ENCODE measurements at regions not wholly inside any gene's neighbourhood (a gene's known extent, or its start where the extent isn't known, plus 50 kb on each side); places are given as distances from the start of the nearest gene placed in this dataset.
"Not testable (repeated sequence)": the region's sequence is repeated elsewhere in the genome, so short reads cannot be mapped to it uniquely, and the experiment has no call there.

- no peak for TF ChIP-seq POLR2AphosphoS5 (IDR thresholded peaks at IDR 0.05)
- TF ChIP-seq POLR2A (IDR thresholded peaks at IDR 0.05): no peak
- no peak for TF ChIP-seq CTCF (IDR thresholded peaks at IDR 0.05)
- no peaks in the 10 kb centered on the region for H3K4me1 ChIP-seq
- intact Hi-C loops (cut with DNase I; ENCODE audit: low total_unique reads): no loop called here
- no peaks in the 10 kb centered on the region for H3K36me3 ChIP-seq
- H3K9me3 ChIP-seq: no peaks in the 10 kb centered on the region
- H3K4me3 ChIP-seq: no peak overlapping the region
- no peak for DNase-seq (ENCODE audit: low spot score in 2 of 2)
- no peaks in the 10 kb centered on the region for H3K27me3 ChIP-seq
- no peak overlapping the region for H3K27ac ChIP-seq
These were observed 96.0 kb upstream of the VGLL4 start for GRCh38 chr3:11739706-11740105.

- intact Hi-C loops (cut with DNase I; ENCODE audit: low total_unique reads): no loop called here
- Histone ChIP-seq H3K4me1 (no peaks in the 10 kb centered on the region), H3K4me3 (no peak overlapping the region), H3K36me3 (no peaks in the 10 kb centered on the region), H3K27ac (no peak overlapping the region), H3K27me3 (no peaks in the 10 kb centered on the region), H3K9me3 (no peaks in the 10 kb centered on the region)
- no peak for DNase-seq (ENCODE audit: low spot score in 2 of 2)
- no peak for TF ChIP-seq POLR2AphosphoS5 (IDR thresholded peaks at IDR 0.05)
- no peak for TF ChIP-seq POLR2A (IDR thresholded peaks at IDR 0.05)
- TF ChIP-seq CTCF (IDR thresholded peaks at IDR 0.05): no peak
These were observed 95.4 kb upstream of the VGLL4 start for GRCh38 chr3:11739123-11739522.

- TF ChIP-seq CTCF (IDR thresholded peaks at IDR 0.05): no peak
- no peak for TF ChIP-seq POLR2A (IDR thresholded peaks at IDR 0.05)
- TF ChIP-seq POLR2AphosphoS5 (IDR thresholded peaks at IDR 0.05): no peak
- H3K4me1 ChIP-seq: no peaks in the 10 kb centered on the region
- no peak overlapping the region for H3K27ac ChIP-seq
- no peaks in the 10 kb centered on the region for H3K27me3 ChIP-seq
- no peak for DNase-seq (ENCODE audit: low spot score in 2 of 2)
- no peaks in the 10 kb centered on the region for H3K9me3 ChIP-seq
- H3K4me3 ChIP-seq: no peak overlapping the region
- intact Hi-C loops (cut with DNase I; ENCODE audit: low total_unique reads): no loop called here
- no peaks in the 10 kb centered on the region for H3K36me3 ChIP-seq
These were observed 94.0 kb upstream of the VGLL4 start for GRCh38 chr3:11737742-11738141.

- TF ChIP-seq POLR2A (IDR thresholded peaks at IDR 0.05): no peak
- no peak for TF ChIP-seq CTCF (IDR thresholded peaks at IDR 0.05)
- no peak for TF ChIP-seq POLR2AphosphoS5 (IDR thresholded peaks at IDR 0.05)
- H3K9me3 ChIP-seq: no peaks in the 10 kb centered on the region
- H3K27ac ChIP-seq: no peak overlapping the region
- intact Hi-C loops (cut with DNase I; ENCODE audit: low total_unique reads): no loop called here
- no peak overlapping the region for H3K4me3 ChIP-seq
- no peaks in the 10 kb centered on the region for H3K27me3 ChIP-seq
- H3K36me3 ChIP-seq: no peaks in the 10 kb centered on the region
- no peaks in the 10 kb centered on the region for H3K4me1 ChIP-seq
- no peak for DNase-seq (ENCODE audit: low spot score in 2 of 2)
These were observed 92.6 kb upstream of the VGLL4 start for GRCh38 chr3:11736136-11736833.

GRCh38 chr3:11735638-11736037 lies 91.9 kb upstream of the VGLL4 start:
- H3K4me3 ChIP-seq: no peak overlapping the region

GRCh38 chr3:11735111-11735510 lies 91.4 kb upstream of the VGLL4 start:
- H3K27ac ChIP-seq; H3K36me3 ChIP-seq; DNase-seq (ENCODE audit: low spot score in 2 of 2); H3K9me3 ChIP-seq; H3K4me1 ChIP-seq; H3K27me3 ChIP-seq; intact Hi-C loops (cut with DNase I; ENCODE audit: low total_unique reads); H3K4me3 ChIP-seq: not testable (repeated sequence)

More at GRCh38 chr3:11735638-11736037, 91.9 kb upstream of the VGLL4 start:
- Histone ChIP-seq H3K27me3 (no peaks in the 10 kb centered on the region), H3K4me1 (no peaks in the 10 kb centered on the region), H3K27ac (no peak overlapping the region), H3K9me3 (no peaks in the 10 kb centered on the region), H3K36me3 (no peaks in the 10 kb centered on the region)
- intact Hi-C loops (cut with DNase I; ENCODE audit: low total_unique reads): no loop called here
- no peak for DNase-seq (ENCODE audit: low spot score in 2 of 2)
- TF ChIP-seq POLR2AphosphoS5 (IDR thresholded peaks at IDR 0.05) (no peak), POLR2A (IDR thresholded peaks at IDR 0.05) (no peak), CTCF (IDR thresholded peaks at IDR 0.05) (no peak)
